Endothelial cell of umbilical vein (primary cell): ENCODE measurements at regions not wholly inside any gene's neighbourhood (a gene's known extent, or its start where the extent isn't known, plus 50 kb on each side); places are given as distances from the start of the nearest gene placed in this dataset.
"Not testable (repeated sequence)": the region's sequence is repeated elsewhere in the genome, so short reads cannot be mapped to it uniquely, and the experiment has no call there.

Experiments used
- BruUV-seq: library from RNA; stranded (reverse); fragments of 400-500 nt; replicated peaks from 2 replicates; lab custom pipeline; 2021; lab: Mats Ljungman, UMichigan
- CTCF ChIA-PET: fragments of 300-600, 350-600 bp; sonication (Branson Sonifier 250); formaldehyde crosslinking; loops from one replicate; lab custom pipeline; 2021; ENCODE audit warnings: antibody characterized with exemption, inconsistent platforms; lab: Charles Lee
- POLR2A ChIA-PET: fragments of 300-600, 350-600 bp; sonication (Branson Sonifier 250); formaldehyde crosslinking; loops from one replicate; lab custom pipeline; 2021; ENCODE audit warnings: antibody characterized with exemption, inconsistent platforms; lab: Charles Lee
- DNase-seq: peaks from one replicate; pipeline ENCODE4 v3.0.0-alpha.2; 2011; ENCODE audit warnings: low read depth, low spot score
- FAIRE-seq: peaks from 2 replicates; lab custom pipeline; 2011; peaks lifted over from hg19 to GRCh38; lab: Jason Lieb, UNC
- H2AFZ ChIP-seq: 2 replicates; pipeline ENCODE4 v1.6.0; 2012; ENCODE audit warnings: low read depth, low read length, control low read depth, inconsistent platforms
- H3K27ac ChIP-seq: 2 replicates; pipeline ENCODE4 v1.5.1; 2011; ENCODE audit warnings: low read depth, mild to moderate bottlenecking, control low read depth, low read length, moderate library complexity; ENCODE audit not compliant: insufficient read depth
- H3K27me3 ChIP-seq, 2 experiments: 2 replicates each; pipeline versions ENCODE4 v1.6.0 to v1.6.1; 2011; ENCODE audit warnings: low read length in 2 of 2, mixed read lengths in 1 of 2; ENCODE audit not compliant: control insufficient read depth in 2 of 2, insufficient read depth in 2 of 2
- H3K36me3 ChIP-seq, 2 experiments: 2 replicates in 1 of 2; 3 replicates in 1 of 2; pipeline ENCODE4 v1.5.1; 2011; ENCODE audit warnings: low read length in 2 of 2, mild to moderate bottlenecking in 1 of 2, moderate library complexity in 1 of 2; ENCODE audit not compliant: control insufficient read depth in 2 of 2, insufficient read depth in 2 of 2; ENCODE audit errors: extremely low read depth in 1 of 2
- H3K4me1 ChIP-seq: 3 replicates; pipeline ENCODE4 v1.5.1; 2011; ENCODE audit warnings: mild to moderate bottlenecking, low read length; ENCODE audit not compliant: control insufficient read depth, insufficient read depth; ENCODE audit errors: extremely low read depth
- H3K4me2 ChIP-seq: 2 replicates; pipeline ENCODE4 v1.6.1; 2011; ENCODE audit warnings: low read length, control low read depth, mixed read lengths; ENCODE audit not compliant: insufficient read depth
- H3K4me3 ChIP-seq, 3 experiments: fragments of 200-600 bp in 1 of 3; sonication (generic), shearing (Covaris generic) in 1 of 3; replicated peaks in 1 of 3; 2 replicates each; pipeline ENCODE4 v1.5.1; 2011 to 2016; ENCODE audit warnings: control low read depth in 3 of 3, low read length in 3 of 3, mild to moderate bottlenecking in 2 of 3, inconsistent platforms in 1 of 3, low read depth in 1 of 3, moderate library complexity in 1 of 3; ENCODE audit not compliant: insufficient read depth in 1 of 3
- H3K79me2 ChIP-seq: 2 replicates; pipeline ENCODE4 v1.6.0; 2012; ENCODE audit warnings: low read length, inconsistent platforms; ENCODE audit not compliant: control insufficient read depth, insufficient read depth
- H3K9ac ChIP-seq: replicated peaks from 2 replicates; pipeline ENCODE3; 2011; ENCODE audit warnings: low read length, control low read depth; ENCODE audit not compliant: insufficient read depth; ENCODE audit errors: extremely low read depth
- H3K9me1 ChIP-seq: replicated peaks from 3 replicates; pipeline ENCODE4 v1.6.0; 2011; ENCODE audit warnings: mild to moderate bottlenecking, low read length; ENCODE audit not compliant: control insufficient read depth, insufficient read depth; ENCODE audit errors: extremely low read depth
- H3K9me3 ChIP-seq: replicated peaks from 2 replicates; pipeline ENCODE4 v1.5.1; 2012; ENCODE audit warnings: low read length, inconsistent platforms; ENCODE audit not compliant: control insufficient read depth, insufficient read depth
- H4K20me1 ChIP-seq: replicated peaks from 2 replicates; pipeline ENCODE3; 2011; ENCODE audit warnings: mild to moderate bottlenecking, low read length; ENCODE audit not compliant: control insufficient read depth, insufficient read depth; ENCODE audit errors: extremely low read depth
- CTCF ChIP-seq, 2 donors: IDR thresholded peaks; 1 replicate in 1 of 2; 2 replicates in 1 of 2; pipeline ENCODE4 v1.5.1; 2011; ENCODE audit warnings: low read length in 2 of 2, mild to moderate bottlenecking in 2 of 2, moderate library complexity in 2 of 2, control low read depth in 1 of 2, inconsistent platforms in 1 of 2, low read depth in 1 of 2; ENCODE audit not compliant: insufficient read depth in 1 of 2; ENCODE audit errors: extremely low read depth in 1 of 2
- EZH2 ChIP-seq: IDR thresholded peaks from 2 replicates; pipeline ENCODE4 v1.6.1; 2012; ENCODE audit warnings: borderline replicate concordance, low read depth, mild to moderate bottlenecking, moderate library complexity, low read length, inconsistent platforms; ENCODE audit not compliant: severe bottlenecking
- FOS ChIP-seq: IDR thresholded peaks from 2 replicates; pipeline ENCODE4 v1.6.1; 2011; ENCODE audit warnings: mild to moderate bottlenecking, low read length, moderate library complexity, borderline replicate concordance; ENCODE audit not compliant: insufficient read depth
- GATA2 ChIP-seq: IDR thresholded peaks from 2 replicates; pipeline ENCODE4 v1.7.0; 2011; ENCODE audit warnings: low read depth, mild to moderate bottlenecking, moderate library complexity, mixed read lengths, low read length; ENCODE audit not compliant: insufficient read length, insufficient read depth
- JUN ChIP-seq: IDR thresholded peaks from 2 replicates; pipeline ENCODE4 v1.6.1; 2011; ENCODE audit warnings: borderline replicate concordance, low read depth; ENCODE audit not compliant: insufficient read length, insufficient read depth
- MAX ChIP-seq: IDR thresholded peaks from 2 replicates; pipeline ENCODE4 v1.6.1; 2011; ENCODE audit not compliant: insufficient read depth, insufficient read length
- MYC ChIP-seq: IDR thresholded peaks from one replicate; pipeline ENCODE4 v1.6.1; 2011; ENCODE audit warnings: mild to moderate bottlenecking, low read depth, low read length
- POLR2A ChIP-seq: IDR thresholded peaks from 2 replicates; pipeline ENCODE4 v1.6.1; 2012; ENCODE audit warnings: low read depth, mild to moderate bottlenecking, control low read depth, low read length
- POLR2AphosphoS5 ChIP-seq: IDR thresholded peaks from 2 replicates; pipeline ENCODE4 v1.6.1; 2012; ENCODE audit warnings: low read depth, mild to moderate bottlenecking, control low read depth, low read length, moderate library complexity; ENCODE audit not compliant: insufficient read depth
- dilution Hi-C: fragments of 300-500 bp; cut with MboI; formaldehyde crosslinking; loops from one replicate; pipeline ENCODE4 v1.15.0; 2019; ENCODE audit warnings: low sequenced_read_pairs; ENCODE audit not compliant: extremely low pct_ligation_motif_present
- intact Hi-C: fragments of 100-400 bp; cut with micrococcal nuclease; formaldehyde crosslinking; loops from one replicate; pipeline ENCODE4 v1.10.0; 2022

- ChIA-PET POLR2A (no interaction called here), CTCF (no interaction called here)
- no peak for DNase-seq
- Histone ChIP-seq H3K36me3 (no peaks in the 10 kb centered on the region), H4K20me1 (no peaks in the 10 kb centered on the region), H3K9ac (no peak overlapping the region), H3K9me1 (no peaks in the 10 kb centered on the region), H3K27ac (no peak overlapping the region), H3K4me1 (no peaks in the 10 kb centered on the region), H3K27me3 (peaks cover 0 to 3% of the 10 kb centered on the region in 2 experiments), H3K79me2 (no peaks in the 10 kb centered on the region), H2AFZ (no peak overlapping the region), H3K9me3 (no peaks in the 10 kb centered on the region), H3K4me3 (no peak overlapping the region), H3K4me2 (no peak overlapping the region)
- intact Hi-C loops, result no loop called here
- no TSS peak for BruUV-seq
- FAIRE-seq, result no peak
- dilution Hi-C loops, result no loop called here
- TF ChIP-seq JUN (no peak), CTCF (IDR thresholded peaks at IDR 0.05; ENCODE audit: extremely low read depth in 1 of 2, insufficient read depth in 1 of 2, low read depth in 1 of 2, low read length in 2 of 2) (no peak), GATA2 (no peak), MAX (no peak), POLR2A (no peak), EZH2 (no peak), FOS (no peak), POLR2AphosphoS5 (no peak), MYC (no peak)
Measured at GRCh38 chr18:11343096-11343495, 193.7 kb upstream of the PIEZO2 start.

GRCh38 chr18:11342115-11342514 lies 192.7 kb upstream of the PIEZO2 start:
- H3K4me2 ChIP-seq, H3K27ac ChIP-seq, FAIRE-seq, H2AFZ ChIP-seq, dilution Hi-C loops, H3K36me3 ChIP-seq, H3K4me3 ChIP-seq, H3K9me1 ChIP-seq, H3K4me1 ChIP-seq, H3K9me3 ChIP-seq, DNase-seq, BruUV-seq, CTCF ChIA-PET, intact Hi-C loops, H4K20me1 ChIP-seq, H3K79me2 ChIP-seq, H3K27me3 ChIP-seq, H3K9ac ChIP-seq, POLR2A ChIA-PET: not testable (repeated sequence)
